ENCODE measurements at regions not wholly inside any gene's neighbourhood (a gene's known extent, or its start where the extent isn't known, plus 50 kb on each side); places are given as distances from the start of the nearest gene placed in this dataset.

DNA sequence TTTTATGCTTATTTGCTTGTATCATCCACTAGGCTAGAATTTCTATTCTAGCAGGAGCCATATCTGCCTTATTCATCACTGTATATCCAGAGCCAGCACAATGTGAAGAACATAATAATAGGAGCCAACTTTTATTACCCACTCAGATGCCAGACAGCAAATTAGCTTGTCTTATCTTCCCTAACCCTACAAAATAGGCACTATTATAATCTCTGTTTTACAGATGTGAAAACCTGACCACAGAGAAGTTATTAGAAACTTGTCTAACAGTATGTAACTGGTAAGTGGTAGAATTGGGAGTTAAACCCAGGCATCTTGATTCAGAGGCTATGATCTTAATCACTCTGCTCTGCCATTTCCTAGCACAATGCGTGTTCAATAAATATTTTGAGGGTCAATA is 579.5 kb downstream of the CAAP1 start:
- DNase-seq (ENCODE audit: low read depth, low spot score): no peak

DNA sequence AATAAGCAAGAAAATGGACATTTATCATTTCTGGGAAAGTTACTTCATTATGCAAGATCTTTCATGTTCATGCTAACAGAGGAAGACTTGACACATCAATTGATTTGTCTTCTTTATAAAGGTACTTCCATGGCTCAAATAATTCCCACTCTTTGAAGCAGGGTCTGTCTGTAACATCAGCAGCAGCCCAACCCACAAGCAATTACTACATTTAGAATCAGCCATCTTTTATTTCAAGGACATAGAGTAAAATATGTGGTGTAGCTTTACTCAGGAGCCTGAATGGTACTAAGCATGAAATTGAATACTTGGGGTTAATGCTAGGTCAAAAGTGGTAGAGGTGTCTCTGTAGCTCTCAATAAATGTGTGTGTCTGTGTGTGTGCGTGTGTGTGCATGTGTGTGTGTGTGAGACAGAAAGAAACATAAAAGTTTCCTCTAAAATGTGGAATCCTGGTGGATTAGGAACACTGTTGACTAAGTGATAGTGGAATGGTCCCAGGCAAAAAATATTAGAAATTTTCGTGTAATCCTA is 581.1 kb downstream of the CAAP1 start:
- no peak for DNase-seq (ENCODE audit: low read depth, low spot score)

DNA sequence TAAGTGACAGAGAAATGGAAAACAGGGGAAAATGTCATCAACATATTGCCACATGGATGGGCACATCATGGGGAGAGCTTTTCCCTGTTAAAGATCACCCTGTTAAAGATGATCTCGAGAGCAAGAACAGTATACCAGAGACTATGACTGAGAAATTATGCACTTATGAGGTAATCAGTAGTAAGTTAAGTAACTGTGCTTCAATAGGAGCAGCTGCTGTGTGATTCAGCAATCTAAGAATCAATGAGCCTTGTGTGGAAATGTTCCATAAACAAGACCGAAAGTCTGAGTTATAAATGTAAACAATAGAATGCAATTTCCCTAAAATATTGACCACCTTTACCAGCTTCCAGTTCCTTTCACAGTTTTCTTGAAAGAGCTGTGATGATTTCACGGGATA is 582.3 kb downstream of the CAAP1 start:
- no peak for DNase-seq (ENCODE audit: low read depth, low spot score)

DNA sequence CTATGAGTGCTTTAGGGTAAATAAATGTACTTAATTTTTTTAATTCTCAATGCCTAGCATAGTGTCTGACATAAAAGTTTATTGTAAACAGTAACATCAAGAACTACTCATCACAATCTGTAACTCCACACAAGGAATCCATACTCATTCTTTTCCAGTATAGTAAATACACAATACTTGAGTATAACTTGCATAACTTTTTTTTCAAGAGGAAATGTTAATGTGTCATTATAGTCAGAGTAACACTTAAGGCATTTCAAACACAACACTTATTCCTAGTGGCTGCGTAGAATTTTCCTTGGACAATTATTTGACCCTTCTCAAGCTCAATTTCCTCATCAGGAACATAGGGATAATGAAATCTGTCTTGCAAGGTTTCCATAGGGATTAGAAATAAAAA is 584.3 kb downstream of the CAAP1 start:
- no peak for DNase-seq (ENCODE audit: low read depth, low spot score)

DNA sequence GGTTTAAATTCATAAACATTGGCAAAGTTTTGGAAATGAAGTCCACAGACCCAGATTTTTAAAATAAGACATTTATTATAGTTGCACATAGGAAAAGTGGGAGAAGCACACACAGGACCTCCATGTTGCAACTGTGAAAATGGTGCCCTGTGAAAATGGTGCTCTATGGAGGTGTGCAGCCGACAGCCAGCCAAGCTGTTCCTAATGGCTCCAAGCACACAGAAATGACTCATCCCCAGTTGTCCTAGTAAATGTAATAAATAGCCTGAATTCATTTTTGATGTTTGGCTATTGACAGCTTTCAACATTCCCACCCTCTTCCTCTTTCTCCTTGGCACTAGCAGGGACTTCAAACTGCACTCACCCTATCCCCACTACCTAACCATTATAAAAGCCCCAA is 590.9 kb downstream of the CAAP1 start:
- no peak for DNase-seq (ENCODE audit: low read depth, low spot score)

DNA sequence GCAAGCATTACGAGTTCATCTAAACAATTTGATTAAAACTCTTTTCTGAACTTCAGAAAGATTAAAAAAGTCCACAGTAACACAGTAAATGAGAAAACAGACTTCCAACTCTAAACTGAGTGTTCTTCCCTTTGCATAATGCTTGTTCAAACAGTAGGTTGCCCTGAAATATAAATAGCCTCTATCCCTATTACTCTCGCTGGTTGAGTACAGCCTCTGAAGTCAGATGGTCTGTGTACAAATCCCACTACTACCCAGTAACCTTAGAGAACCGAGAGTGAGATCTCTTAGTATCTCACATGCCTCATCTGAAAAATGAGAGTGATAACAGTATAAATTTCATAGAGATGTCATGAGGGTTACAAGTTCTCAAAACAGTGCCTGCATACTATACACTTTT is 591.6 kb downstream of the CAAP1 start:
- no peak for DNase-seq (ENCODE audit: low read depth, low spot score)

DNA sequence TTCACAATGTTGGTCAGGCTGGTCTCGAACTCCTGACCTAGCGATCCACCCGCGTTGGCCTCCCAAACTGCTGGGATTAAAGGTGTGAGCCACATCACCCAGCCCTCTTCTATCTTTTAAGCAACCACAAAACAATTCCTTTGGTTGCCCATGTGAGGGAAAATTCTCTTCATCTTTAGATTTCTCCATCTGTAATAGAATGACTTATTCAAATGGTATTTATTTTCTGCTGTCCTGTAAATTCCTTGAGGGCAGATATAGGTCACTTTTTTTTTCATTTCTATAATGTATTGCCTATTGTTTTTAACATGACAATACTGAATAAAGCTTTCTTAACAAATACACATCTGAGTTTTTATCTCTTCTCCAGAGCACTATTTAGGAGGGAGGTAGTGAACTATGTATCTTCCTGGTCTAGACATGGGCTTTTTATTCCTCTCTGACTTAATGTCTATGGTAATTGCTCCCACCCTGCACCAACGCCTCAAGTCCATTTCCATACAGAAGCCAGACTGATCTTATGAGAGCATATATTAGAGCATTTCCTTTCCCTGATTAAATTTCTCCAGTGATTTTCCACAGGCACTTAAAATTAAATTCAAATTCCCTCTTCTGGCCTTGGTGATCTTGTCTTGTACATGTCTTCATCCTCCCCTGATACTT is 595.6 kb downstream of the CAAP1 start:
- DNase-seq (ENCODE audit: low read depth, low spot score): no peak

DNA sequence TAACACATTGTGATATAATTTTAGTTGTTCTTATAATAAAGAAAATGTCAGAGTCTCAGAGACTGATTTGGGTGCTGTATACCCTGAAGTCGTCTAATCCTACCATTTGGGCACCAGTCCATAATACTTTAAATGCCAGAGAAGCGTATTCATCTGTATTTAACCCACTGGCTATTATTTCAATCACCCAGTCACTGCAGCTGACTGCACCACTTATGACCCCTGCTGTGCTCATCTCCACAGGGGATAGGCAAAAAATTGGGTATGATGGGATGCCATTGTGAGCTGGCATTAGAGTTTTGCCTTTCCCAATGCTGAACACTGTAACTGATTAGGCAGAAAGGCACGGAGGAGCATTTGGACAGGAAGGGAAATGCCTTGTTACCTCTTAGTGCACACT is 599.7 kb downstream of the CAAP1 start:
- no peak for DNase-seq (ENCODE audit: low read depth, low spot score)

DNA sequence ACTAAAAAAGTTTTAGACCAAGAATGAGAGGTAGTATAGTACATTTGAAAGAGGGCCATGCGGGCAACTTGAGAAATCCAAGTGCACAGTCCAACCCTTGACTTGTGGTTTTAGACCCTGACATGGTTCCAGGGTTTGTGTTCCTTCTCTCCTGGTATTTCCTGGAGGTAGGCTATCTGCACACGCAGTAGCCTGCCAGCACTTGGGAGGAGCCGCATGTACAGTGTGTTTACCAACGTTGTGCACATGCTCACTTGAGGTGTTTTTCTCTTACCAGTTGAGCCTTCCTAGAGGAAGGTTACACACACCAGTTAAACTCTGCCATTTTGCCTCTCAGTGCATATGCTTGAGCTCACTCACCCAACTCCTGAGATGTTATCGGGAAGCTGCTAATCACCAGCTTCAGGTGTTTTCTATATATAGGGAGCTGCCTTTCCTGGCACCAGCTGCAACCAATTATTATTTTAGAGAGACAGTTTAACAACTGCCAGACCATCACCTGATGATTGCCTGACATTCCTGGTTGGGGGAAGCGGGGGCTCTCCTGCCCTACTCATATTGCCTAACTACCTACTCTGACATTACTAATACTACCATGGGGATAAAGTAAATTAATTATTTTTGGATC is 593.4 kb upstream of the TUSC1 start:
- no peak for DNase-seq (ENCODE audit: low read depth, low spot score)

DNA sequence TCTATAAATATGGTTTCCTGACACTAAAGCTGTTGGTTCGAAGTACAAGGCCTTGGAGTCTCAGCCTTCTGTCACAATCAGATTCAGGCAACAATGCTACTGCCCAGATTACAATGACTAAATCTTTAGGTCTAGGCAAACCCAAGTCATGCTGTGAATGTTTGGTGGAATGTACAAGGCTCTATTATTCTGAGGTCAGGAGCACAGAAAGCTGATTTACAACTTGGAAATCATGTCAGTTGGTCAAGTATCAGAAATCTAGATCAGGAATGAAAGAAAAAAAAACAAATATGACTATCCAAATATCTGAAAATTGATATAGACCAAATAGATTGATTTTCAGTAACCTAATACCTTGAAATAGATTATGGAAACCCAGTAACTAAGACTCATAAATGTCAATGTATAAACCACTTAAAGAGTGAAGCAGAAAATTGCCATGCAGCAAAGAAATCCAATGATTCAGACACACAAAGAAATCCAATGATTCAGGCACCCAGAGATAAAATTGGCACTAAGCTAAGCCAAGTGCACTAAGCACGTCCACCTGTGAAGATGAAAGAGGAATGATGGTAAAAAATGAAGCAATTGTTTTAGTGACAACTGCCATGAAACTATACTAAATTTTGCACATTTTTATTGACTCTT is 588.0 kb upstream of the TUSC1 start:
- DNase-seq (ENCODE audit: low read depth, low spot score): no peak

DNA sequence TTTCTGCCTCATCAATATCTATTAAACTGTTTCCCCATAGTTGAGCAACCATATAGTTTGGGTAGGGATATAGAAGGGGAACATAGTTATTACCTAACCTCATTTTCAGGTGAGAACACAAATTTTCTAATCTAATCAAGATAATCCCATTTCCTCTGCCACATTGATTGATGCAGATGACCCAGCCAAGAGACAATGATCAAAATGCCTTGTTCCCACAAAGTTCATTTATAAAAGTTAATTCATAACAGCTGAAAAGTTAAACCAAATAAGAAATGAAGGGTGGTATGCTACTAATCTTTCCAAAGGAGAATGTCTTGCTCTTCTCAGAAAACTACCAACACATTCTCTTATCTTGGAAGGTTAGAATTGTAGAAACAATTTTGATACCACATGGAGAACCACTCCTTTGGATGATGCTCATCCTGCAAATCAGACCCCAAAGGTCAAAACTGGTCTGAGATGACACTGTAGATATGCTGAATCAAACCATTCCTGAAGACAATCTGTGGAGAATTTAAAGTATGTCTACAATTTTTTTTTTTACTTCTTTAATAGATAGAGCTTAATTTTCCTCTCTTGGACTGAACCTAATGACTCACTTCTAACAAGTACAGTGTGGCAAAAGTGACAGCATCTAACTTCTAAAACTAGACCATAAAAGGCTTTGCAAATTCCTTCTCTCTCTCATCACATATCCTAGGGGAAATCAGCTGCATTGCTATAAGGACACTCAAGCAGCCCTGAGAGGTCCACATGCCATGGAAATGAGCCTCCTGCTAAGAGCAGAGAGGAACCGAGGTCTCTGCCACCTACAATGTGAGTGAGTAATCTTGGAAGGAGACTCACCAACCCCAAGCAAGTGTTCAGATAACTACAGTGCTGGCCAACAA is 586.7 kb upstream of the TUSC1 start:
- no peak for DNase-seq (ENCODE audit: low read depth, low spot score)

DNA sequence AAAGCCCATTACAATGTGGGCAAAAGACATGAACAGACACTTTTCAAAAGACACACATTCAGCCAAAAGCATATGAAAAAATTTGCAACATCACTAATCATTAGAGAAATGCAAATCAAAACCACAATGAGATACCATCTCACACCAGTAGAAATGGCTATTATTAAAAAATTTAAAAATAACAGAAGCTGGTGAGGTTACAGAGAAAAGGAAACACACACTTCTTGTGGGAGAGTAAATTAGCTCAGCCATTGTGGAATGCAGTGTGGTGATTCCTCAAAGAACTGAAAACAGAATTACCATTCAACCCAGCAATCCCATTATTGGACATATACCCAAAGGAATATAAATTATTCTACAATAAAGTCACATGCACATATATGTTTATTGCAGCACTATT is 585.2 kb upstream of the TUSC1 start:
- no peak for DNase-seq (ENCODE audit: low read depth, low spot score)

DNA sequence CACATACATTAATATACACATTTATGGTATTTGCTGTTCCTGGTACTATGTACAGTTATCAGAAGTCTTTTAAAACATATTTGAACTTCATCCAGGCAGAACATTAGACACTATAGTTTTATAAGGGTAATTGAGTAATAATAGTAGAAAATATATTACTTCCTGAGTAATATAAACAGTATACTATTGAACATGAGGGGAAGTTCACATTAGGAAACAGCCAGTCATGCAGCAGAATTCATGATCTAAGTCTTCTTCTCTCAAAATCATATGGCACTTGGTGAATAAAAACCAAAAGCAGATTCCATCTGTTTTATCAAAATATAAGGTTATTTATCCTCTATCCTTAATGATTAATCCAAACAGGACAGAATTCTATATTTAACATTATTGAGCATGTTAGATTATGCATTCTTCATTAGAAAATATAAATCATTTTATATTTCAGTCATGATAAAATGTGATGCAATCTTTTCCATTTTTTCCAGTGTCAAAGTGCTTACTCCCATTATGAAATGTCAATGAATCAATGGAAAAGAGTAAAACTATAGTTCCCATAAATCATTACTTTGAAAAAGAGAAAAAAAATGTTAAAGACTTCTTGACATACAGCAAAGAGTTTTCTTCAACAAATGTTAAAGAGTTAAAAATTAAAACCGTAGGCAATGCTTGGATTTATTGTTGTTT is 584.3 kb upstream of the TUSC1 start:
- no peak for DNase-seq (ENCODE audit: low read depth, low spot score)

DNA sequence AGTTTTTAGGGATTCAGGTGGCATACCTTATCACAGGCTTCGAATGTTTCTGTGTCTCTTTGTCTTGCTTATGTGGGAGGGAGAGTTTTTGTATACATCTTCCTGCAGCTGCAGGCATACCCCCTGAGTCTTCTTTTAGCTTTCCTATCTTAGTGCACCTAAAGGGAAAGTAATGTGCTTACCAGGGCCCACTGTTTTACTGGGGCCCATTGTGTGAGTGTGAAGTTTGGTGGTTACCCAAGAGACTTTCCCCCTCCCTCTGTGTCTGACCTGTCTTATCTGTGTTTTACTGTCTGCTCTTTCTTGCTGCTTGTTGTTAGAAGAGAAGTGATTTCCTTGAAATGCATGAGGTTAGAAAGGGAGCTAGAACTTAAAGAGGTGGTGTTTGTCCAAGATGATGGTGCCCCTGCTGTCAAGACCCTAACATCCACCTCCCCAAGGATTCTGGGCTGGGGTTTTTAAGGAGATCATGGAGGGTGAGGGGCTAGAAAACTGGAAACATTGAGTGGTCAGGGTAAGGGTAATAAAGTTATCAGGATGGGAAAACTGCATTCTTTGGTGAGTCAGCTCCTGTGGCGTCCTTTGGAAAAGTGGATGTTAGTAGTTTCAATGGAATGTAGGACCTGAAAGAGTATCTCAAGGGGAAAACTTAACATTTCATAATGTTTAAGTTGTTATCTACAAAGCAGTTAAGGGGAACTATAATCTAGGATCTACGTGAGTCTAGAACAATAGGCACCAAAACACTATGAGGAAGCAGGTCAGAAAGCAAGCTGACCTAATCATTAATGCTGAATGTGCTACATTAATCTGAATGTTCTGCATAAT is 583.5 kb upstream of the TUSC1 start:
- peak; percentile 7 for DNase-seq (ENCODE audit: low read depth, low spot score)

DNA sequence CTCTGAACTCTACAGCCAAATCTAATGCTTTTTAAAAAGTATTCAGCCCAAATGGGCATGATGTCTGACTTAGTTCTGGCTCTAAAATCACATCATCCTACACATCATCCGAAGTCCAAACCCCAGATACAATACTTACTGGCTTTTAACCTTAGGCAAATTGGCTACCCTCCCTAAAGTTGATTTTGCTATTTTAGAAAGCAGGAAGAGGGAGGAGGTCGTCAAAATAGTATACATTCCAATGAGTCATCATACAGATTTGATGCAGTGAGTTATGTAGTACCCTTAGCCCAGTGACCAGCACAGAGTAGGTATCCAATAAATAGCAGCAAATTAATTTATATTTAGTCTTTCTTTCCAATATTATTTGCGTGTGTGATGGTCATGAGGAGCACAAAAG is 582.0 kb upstream of the TUSC1 start:
- DNase-seq (ENCODE audit: low read depth, low spot score): no peak

DNA sequence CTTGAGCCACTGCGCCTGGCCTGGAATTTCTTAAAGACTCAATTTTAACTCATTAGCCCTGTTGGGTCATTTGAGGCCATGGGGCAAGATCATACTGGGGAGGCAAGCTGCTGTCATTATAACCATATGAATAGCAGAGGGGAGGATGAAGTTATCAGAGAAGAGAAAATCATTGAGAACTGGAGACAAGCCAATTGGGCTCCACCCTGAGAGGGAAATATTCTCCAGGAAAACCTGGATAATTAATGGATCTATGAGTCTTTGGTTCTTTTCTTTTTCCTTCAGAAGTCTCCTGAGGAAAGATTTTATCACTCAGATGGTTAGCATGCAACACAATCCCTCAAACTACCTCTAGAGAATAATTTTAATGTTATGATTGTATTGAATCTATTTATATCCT is 569.6 kb upstream of the TUSC1 start:
- DNase-seq (ENCODE audit: low read depth, low spot score): no peak

DNA sequence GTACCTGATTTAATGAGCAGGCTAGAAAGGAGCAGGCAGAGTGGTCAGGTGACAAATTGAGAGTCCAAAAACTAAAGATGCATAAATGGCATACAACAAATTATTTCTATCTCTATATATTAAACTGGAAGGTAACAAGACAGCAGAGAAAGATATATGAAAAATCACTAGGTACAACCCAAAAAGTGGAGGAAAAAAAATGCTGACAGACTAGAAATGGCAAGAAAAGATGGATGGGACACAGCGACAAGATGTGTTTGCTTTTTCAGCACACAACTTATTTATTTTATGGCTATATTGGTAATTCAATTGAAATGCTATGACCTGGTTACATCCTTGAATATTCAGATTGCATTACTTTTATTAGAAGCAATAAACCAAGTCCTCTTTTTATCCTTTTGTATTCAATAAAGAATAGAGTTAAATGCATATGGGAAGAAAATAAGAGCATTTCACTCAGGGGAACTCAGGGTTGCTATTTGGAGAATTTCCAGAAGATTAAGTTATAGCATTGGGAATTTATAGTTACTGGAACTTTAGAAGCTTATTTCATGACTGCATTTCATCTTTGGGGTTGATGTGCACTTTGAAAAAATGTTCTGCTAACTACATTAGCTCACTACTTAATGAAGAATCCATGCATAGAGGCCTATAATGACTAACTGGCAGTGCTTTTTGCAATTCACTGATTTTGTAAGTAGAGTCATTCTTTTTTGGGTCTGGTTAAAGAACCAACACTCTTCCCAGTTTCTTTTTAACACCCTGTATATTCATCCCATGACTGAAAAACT is 566.6 kb upstream of the TUSC1 start:
- no peak for DNase-seq (ENCODE audit: low read depth, low spot score)

DNA sequence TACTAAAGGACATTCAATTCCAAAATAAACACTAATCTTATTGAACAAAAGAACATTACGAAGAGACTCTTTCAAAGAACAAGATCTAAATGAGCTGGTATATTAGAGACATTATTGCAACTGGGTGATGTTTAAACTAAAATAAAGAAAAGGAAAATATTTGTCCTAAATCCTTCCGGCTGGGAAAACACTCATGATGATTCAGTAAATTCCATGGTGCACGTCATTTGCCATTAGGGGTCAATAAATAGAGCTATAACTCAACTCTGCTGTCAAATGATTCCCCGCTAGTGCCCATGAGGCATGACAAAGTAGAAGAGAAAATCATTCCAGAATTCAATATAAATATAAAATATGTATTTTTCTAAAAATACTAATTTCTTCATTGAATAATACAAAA is 565.5 kb upstream of the TUSC1 start:
- DNase-seq (ENCODE audit: low read depth, low spot score): no peak

DNA sequence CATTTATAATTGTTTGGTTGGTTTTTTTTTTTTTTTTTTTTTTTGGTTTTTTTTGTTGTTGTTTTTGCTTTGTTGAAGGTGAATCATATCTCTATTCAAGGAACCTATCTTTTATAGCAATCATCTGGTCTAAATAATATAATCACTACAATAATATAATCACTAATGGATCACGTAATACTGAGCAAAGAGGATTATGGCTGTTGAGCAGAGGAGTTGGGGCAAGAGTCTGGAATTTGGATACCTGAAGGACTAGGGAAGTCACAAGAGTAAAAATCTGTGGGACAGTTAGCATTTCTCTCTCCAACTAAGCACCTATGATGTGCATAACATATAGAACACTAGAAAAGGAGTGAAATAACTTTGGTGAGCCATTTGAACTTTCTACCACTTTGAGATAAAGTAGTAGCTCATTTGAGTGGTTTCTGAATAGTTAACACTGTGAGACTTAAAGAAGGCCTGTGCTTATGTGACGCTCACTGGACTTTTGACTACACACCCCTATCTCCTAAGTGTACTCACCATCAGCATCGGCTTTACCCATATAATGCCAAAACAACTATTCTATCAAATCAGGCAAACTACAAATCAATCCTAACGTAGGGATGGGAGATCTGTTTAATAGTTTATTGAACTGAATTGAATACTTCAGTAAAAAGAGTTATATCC is 564.9 kb upstream of the TUSC1 start:
- no peak for DNase-seq (ENCODE audit: low read depth, low spot score)

Data from ELF-1 (cell line).